WTC11 (cell line): ENCODE measurements at regions not wholly inside any gene's neighbourhood (a gene's known extent, or its start where the extent isn't known, plus 50 kb on each side); places are given as distances from the start of the nearest gene placed in this dataset.

Experiments used
- CBFB ChIP-seq: sonication (generic); formaldehyde crosslinking; IDR thresholded peaks from 2 replicates; pipeline ENCODE4 v1.8.1; 2022; ENCODE audit warnings: mild to moderate bottlenecking, low read depth, missing genetic modification reagents
- CTCF ChIP-seq: fragments of 200-600 bp; IDR thresholded peaks from 2 replicates; pipeline ENCODE4 v1.8.0; 2022; ENCODE audit warnings: antibody characterized with exemption
- ELF4 ChIP-seq: sonication (generic); formaldehyde crosslinking; IDR thresholded peaks from 2 replicates; pipeline ENCODE4 v1.8.1; 2022; ENCODE audit warnings: low read depth, mild to moderate bottlenecking, moderate library complexity, missing genetic modification reagents
- FOXP1 ChIP-seq: sonication (generic); formaldehyde crosslinking; IDR thresholded peaks from 2 replicates; pipeline ENCODE4 v1.8.0; 2022; ENCODE audit warnings: missing genetic modification reagents, mild to moderate bottlenecking, moderate library complexity, borderline replicate concordance
- HMGXB4 ChIP-seq: sonication (generic); formaldehyde crosslinking; IDR thresholded peaks from 2 replicates; pipeline ENCODE4 v1.8.1; 2023; ENCODE audit warnings: mild to moderate bottlenecking, moderate library complexity, missing genetic modification reagents
- JUN ChIP-seq: sonication (generic); formaldehyde crosslinking; IDR thresholded peaks from 2 replicates; pipeline ENCODE4 v1.8.0; 2023; ENCODE audit warnings: mild to moderate bottlenecking, missing genetic modification reagents
- MAX ChIP-seq: sonication (generic); formaldehyde crosslinking; IDR thresholded peaks from 2 replicates; pipeline ENCODE4 v1.8.0; 2022; ENCODE audit warnings: mild to moderate bottlenecking, missing genetic modification reagents
- MXD4 ChIP-seq: fragments of 250-450 bp; sonication (Bioruptor Pico); IDR thresholded peaks from 2 replicates; pipeline ENCODE4 v1.8.0; 2021; ENCODE audit warnings: mild to moderate bottlenecking, moderate library complexity, borderline replicate concordance
- MYBL2 ChIP-seq: sonication (generic); formaldehyde crosslinking; IDR thresholded peaks from 2 replicates; pipeline ENCODE4 v1.8.1; 2023; ENCODE audit warnings: mild to moderate bottlenecking, moderate library complexity, missing genetic modification reagents
- RELA ChIP-seq: sonication (generic); formaldehyde crosslinking; IDR thresholded peaks from 2 replicates; pipeline ENCODE4 v1.8.1; 2022; ENCODE audit warnings: missing genetic modification reagents, mild to moderate bottlenecking, borderline replicate concordance
- SP1 ChIP-seq: sonication (generic); formaldehyde crosslinking; conservative IDR thresholded peaks from 2 replicates; pipeline ENCODE4 v1.8.1; 2022; ENCODE audit warnings: missing genetic modification reagents
- TEAD4 ChIP-seq: sonication (generic); formaldehyde crosslinking; IDR thresholded peaks from 2 replicates; pipeline ENCODE4 v1.8.0; 2022; ENCODE audit warnings: mild to moderate bottlenecking, missing genetic modification reagents
- ZNF219 ChIP-seq: sonication (generic); formaldehyde crosslinking; IDR thresholded peaks from 2 replicates; pipeline ENCODE4 v1.8.0; 2023; ENCODE audit warnings: missing genetic modification reagents, mild to moderate bottlenecking, borderline replicate concordance
- ZNF317 ChIP-seq: sonication (generic); formaldehyde crosslinking; IDR thresholded peaks from 2 replicates; pipeline ENCODE4 v1.8.1; 2023; ENCODE audit warnings: low read depth, mild to moderate bottlenecking, moderate library complexity, missing genetic modification reagents, borderline replicate concordance

- no peak for TF ChIP-seq CTCF
- TF ChIP-seq TEAD4 (CRISPR knock-in tag), result no peak
- TF ChIP-seq MXD4, result no peak
- no peak for TF ChIP-seq MAX (CRISPR knock-in tag)
- no peak for TF ChIP-seq CBFB (CRISPR knock-in tag)
- no peak for TF ChIP-seq RELA (CRISPR knock-in tag)
- TF ChIP-seq MYBL2 (CRISPR knock-in tag), result no peak
- TF ChIP-seq JUN, result no peak
- no peak for TF ChIP-seq SP1 (CRISPR knock-in tag)
- TF ChIP-seq HMGXB4, result no peak
- no peak for TF ChIP-seq ELF4 (CRISPR knock-in tag)
- no peak for TF ChIP-seq ZNF219 (CRISPR knock-in tag)
- no peak for TF ChIP-seq ZNF317
- TF ChIP-seq FOXP1, result no peak
Measured at GRCh38 chr4:107269175-107269574, 233.1 kb upstream of the DKK2 start.
